Activated gamma-delta T cell treated with Interleukin-2 at 50 U/mL for 16 hours (primary cell): ENCODE measurements at regions not wholly inside any gene's neighbourhood (a gene's known extent, or its start where the extent isn't known, plus 50 kb on each side); places are given as distances from the start of the nearest gene placed in this dataset.
"Not testable (repeated sequence)": the region's sequence is repeated elsewhere in the genome, so short reads cannot be mapped to it uniquely, and the experiment has no call there.

Experiments
- DNase-seq: peaks from one replicate; pipeline ENCODE4 v3.0.0-alpha.2; 2020

- DNase-seq = no peak
These were observed 118.1 kb upstream of the OR4E1 start for GRCh38 chr14:21791749-21792148.

- DNase-seq = not testable (repeated sequence)
These were observed 115.1 kb upstream of the OR4E1 start for GRCh38 chr14:21788687-21789086.

- not testable (repeated sequence) for DNase-seq
These were observed 113.6 kb upstream of the OR4E1 start for GRCh38 chr14:21787242-21787641.

DNA sequence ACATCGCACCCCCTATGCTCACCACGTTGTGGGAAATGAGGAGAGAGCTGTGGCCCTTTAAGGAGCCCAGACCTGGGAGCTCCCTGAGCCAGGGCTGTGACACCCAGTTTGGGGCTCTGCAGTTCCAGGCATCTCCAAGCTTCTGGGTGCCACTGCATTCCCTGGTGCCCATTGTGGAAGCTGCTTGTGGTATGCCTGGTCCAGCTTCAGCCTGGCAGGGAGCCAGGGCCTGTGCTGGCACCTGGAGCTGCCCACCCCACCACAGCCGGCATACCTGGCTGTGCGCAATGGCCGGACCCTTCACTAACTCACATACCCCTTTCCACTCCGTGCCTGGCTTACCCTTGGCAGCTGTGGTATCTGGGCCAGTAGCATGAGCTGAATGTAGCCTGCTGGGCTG, 107.9 kb upstream of the OR4E1 start:
- no peak for DNase-seq

- no peak for DNase-seq
These were observed 106.9 kb upstream of the OR4E1 start for GRCh38 chr14:21780429-21781084.

DNA sequence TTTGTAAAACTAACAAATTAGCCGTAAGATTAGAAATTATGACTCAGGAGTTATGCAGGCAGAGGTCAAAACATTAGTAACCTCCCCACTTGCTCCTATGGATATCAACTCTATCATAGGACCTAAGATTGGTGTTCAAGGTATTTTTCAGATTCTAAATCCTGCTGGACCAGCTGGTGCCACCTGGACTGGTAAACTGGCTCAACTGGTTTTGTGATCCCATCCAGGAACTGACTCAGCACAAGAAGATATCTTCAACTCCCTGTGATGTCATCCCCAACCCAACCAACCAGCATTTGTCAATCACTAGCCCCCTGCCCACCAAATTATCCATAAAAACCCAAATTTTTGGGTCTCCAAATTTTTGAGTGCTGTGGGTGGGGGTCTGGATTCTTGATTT, 98.1 kb upstream of the OR4E1 start:
- DNase-seq = no peak

- no peak for DNase-seq
These were observed 95.2 kb upstream of the OR4E1 start for GRCh38 chr14:21768875-21769257.

- no peak for DNase-seq
These were observed 94.7 kb upstream of the OR4E1 start for GRCh38 chr14:21768116-21768874.

DNA sequence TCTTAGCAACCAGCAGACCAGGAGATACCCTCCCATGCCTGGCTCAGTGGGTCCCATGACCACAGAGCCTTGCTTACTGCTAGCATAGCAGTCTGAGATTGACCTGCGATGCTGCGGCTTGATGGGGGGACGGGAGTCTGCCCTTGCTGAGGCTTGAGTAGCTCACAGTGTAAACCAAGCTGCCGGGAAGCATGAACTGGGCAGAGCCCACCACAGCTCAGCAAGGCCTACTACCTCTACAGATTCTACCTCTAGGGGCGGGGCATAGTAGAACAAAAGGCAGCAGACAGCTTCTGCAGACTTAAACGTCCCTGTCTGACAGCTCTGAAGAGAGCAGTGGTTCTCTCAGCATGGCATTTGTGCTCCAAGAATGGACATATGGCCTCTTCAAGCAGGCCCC, 86.7 kb upstream of the OR4E1 start:
- DNase-seq = not testable (repeated sequence)

DNA sequence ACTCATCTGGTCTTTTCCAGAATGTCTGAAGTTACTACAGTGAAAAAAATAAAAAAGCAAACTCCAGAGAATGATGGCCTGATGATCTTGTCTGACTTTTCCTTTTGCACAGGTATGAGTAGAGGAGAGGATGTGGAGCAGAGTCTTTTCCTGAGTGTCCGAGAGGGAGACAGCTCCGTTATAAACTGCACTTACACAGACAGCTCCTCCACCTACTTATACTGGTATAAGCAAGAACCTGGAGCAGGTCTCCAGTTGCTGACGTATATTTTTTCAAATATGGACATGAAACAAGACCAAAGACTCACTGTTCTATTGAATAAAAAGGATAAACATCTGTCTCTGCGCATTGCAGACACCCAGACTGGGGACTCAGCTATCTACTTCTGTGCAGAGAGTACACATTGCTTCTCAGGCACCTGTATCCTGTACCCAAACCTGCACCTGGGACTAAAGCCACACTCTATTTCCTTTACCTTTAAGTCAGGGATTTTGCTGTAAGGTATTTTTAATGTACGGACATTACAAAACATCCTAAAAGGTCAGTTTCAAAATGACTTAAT, 75.8 kb upstream of the OR4E1 start:
- DNase-seq = no peak

- DNase-seq = peak; percentile 27
These were observed 75.3 kb upstream of the OR4E1 start for GRCh38 chr14:21748869-21749303.

GRCh38 chr14:21735639-21736307, 62.2 kb upstream of the OR4E1 start:
- DNase-seq = no peak

DNA sequence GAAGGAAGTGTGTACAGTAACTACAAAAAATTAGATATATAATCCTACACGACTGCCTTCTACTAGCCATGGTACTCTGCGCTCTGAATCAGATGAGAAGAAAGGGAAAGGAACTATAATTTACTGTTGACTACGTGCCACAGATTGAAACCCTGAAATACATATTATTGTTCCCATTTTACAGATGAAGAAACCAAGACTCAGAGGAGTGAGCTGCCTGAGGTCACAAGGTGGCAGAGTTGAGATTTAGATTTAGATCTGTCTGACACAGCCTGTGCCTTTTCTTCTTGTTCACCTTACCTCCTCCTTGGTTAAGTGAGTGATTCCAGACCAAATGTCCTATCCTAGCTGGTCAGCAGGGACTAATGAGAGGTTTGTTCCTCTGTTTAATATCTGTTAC, 61.6 kb upstream of the OR4E1 start:
- no peak for DNase-seq

- peak; percentile 35 for DNase-seq
These were observed 60.9 kb upstream of the OR4E1 start for GRCh38 chr14:21734457-21735074.

GRCh38 chr14:21729703-21730233, 56.1 kb upstream of the OR4E1 start:
- no peak for DNase-seq

DNA sequence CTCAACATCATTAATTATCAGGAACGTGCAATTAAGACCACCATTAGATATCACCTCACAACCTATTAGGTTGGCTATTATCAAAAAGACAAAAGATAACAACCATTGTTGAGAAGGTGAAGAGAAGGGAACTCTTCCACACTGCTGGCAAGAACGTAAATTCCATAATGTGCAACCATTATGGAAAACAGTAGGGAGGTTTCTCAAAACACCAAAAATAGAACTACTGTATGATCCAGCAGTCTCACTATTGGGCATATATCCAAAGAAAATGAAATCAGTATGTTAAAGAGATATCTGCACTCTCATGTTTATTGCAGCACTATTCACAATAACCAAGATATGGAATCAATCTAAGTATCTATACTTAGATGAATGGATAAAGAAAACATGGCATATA, 51.6 kb upstream of the OR4E1 start:
- DNase-seq = no peak

GRCh38 chr14:21724090-21724973, 50.7 kb upstream of the OR4E1 start:
- no peak for DNase-seq

- DNase-seq = no peak
These were observed 49.9 kb upstream of the OR4E1 start for GRCh38 chr14:21723431-21724045.
